Ovary (tissue), 7 donors: ENCODE measurements at regions not wholly inside any gene's neighbourhood (a gene's known extent, or its start where the extent isn't known, plus 50 kb on each side); places are given as distances from the start of the nearest gene placed in this dataset.

Experiments used
- DNase-seq, 5 donors: peaks; one replicate each; pipeline ENCODE4 v3.0.0-alpha.2; 2019 to 2020
- H3K27ac ChIP-seq, 2 donors: fragments of 200-600 bp; one replicate each; pipeline versions ENCODE4 v1.5.1 to v1.8.0; 2019 to 2022
- H3K27me3 ChIP-seq: fragments of 200-600 bp; one replicate; pipeline ENCODE4 v1.8.0; 2022
- H3K36me3 ChIP-seq: fragments of 200-600 bp; sonication (generic); one replicate; pipeline ENCODE4 v1.5.1; 2019
- H3K4me1 ChIP-seq: one replicate; pipeline ENCODE4 v1.8.1; 2013; ENCODE audit warnings: mild to moderate bottlenecking, moderate library complexity; ENCODE audit not compliant: insufficient read depth
- H3K4me3 ChIP-seq: fragments of 200-600 bp; sonication (generic); one replicate; pipeline ENCODE4 v1.5.1; 2017
- H3K9me3 ChIP-seq, 2 donors: fragments of 200-600 bp in 1 of 2; sonication (generic) in 1 of 2; one replicate each; pipeline versions ENCODE4 v1.5.1 to v1.8.1; 2013 to 2019; ENCODE audit warnings: mild to moderate bottlenecking in 1 of 2, moderate library complexity in 1 of 2
- EP300 ChIP-seq: sonication (generic); formaldehyde crosslinking; IDR thresholded peaks from one replicate; pipeline ENCODE4 v1.6.1; 2017; ENCODE audit warnings: antibody characterized with exemption
- POLR2A ChIP-seq: fragments of 450-650 bp; IDR thresholded peaks from one replicate; pipeline ENCODE4 v1.6.1; 2017; ENCODE audit warnings: antibody characterized with exemption, mild to moderate bottlenecking, moderate library complexity
- WGBS, 3 donors: extraction: QIAGEN DNeasy Blood & Tissue Kit in 1 of 3; methylation state at CpG; one replicate each; pipeline versions ENCODE4 v1.1.5 to v1.1.7; 2013 to 2017; 5-methylcytosine and 5-hydroxymethylcytosine counted together
- intact Hi-C, 4 donors: fragments of 100-400 bp; cut with DNase I; formaldehyde crosslinking; loops; one replicate each; pipeline versions ENCODE4 v1.11.0 to v1.15.1; 2022 to 2023
- TF ChIP-seq, protein P1 (sequence below), 3 donors: fragments of 450-650 bp in 2 of 3; fragments of 200-600 bp in 1 of 3; IDR thresholded peaks; one replicate each; pipeline versions ENCODE4 v1.5.1 to v1.8.0; 2016 to 2022; ENCODE audit warnings: antibody characterized with exemption in 3 of 3, mild to moderate bottlenecking in 1 of 3
- donor health status: DM: no; HTN: no; CAD: no; lungs with moderate emphysema.
- donor health status: DM: no; HTN: no; CAD: no.
- donor health status: Bipolar disorder and iron deficiency.
- donor health status: DM: no; HTN: no; CAD: no.
- donor health status: DM: yes; HTN: yes; CAD: no.

DNA sequence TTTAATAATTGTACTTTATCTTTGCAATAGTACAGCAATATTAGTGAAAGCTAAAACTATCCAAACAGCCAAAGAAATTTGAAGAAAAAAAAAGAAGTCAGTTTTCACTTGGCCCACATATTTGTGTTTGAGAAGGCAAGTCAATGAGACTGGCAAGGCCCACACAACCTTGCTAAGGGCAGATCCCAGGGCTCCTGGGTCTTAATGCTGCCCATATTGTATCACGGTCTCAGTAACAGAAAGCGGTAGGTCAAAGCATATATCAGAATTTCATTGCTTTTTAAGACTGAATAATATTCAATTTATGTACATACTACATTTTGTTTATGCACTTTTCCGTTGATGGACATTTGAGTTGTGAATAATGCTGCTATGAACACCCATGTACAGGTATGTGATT lies 262.0 kb upstream of the TOPAZ1 start:
- H3K36me3 ChIP-seq = no peaks in the 10 kb centered on the region
- TF ChIP-seq POLR2A = no peak
- TF ChIP-seq, protein P1, sequence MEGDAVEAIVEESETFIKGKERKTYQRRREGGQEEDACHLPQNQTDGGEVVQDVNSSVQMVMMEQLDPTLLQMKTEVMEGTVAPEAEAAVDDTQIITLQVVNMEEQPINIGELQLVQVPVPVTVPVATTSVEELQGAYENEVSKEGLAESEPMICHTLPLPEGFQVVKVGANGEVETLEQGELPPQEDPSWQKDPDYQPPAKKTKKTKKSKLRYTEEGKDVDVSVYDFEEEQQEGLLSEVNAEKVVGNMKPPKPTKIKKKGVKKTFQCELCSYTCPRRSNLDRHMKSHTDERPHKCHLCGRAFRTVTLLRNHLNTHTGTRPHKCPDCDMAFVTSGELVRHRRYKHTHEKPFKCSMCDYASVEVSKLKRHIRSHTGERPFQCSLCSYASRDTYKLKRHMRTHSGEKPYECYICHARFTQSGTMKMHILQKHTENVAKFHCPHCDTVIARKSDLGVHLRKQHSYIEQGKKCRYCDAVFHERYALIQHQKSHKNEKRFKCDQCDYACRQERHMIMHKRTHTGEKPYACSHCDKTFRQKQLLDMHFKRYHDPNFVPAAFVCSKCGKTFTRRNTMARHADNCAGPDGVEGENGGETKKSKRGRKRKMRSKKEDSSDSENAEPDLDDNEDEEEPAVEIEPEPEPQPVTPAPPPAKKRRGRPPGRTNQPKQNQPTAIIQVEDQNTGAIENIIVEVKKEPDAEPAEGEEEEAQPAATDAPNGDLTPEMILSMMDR (IDR thresholded peaks at IDR 0.05) = no peak
- intact Hi-C loops = no loop called here

DNA sequence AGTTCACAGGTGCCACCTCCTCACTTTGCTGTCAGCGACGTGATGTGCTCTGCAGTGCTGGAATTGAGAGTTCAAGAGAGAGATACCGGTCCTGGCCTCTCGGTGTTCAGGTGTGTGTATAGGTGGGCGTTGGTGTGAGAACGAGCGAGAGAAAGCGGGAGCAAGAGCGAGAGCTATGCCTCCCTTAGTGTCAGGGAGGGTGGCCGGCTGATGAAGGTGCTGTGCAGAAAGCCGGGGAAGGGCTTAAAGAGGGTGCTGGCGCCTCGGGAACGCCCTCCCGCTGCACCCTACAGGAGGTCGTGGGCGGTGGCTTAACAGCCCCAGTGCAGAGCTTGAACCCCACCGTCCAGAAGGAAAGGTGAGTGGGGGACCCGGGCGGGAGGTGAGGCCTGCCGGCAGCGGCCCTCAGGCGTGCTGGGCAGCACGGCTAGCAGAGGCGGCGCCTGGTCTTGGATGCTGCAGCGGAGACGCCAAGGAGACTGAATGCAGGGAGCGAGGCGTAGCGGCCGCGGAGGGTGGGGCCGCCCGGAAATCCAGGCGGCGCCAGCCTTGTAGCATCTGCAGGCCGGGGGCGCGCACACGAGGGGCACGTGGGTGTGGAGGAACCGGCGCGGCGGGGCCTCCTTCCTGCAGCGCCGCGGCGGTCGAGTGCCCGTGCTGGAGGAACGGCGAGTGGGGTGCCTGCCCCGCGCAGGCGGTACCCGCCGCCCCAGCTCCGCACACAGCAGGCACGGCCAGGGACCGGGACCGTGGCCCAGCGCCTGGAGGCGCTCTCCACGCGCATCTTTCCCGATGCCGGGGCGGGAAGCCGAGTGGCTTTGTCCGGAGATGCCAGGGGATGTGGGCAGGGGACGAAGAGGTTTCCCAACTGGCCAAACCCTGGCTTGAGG lies 246.8 kb upstream of the TOPAZ1 start:
- H3K27me3 ChIP-seq = no peaks in the 10 kb centered on the region
- H3K9me3 ChIP-seq = peaks cover 0 to 6% of the 10 kb centered on the region in 2 donors
- H3K27ac ChIP-seq = no peak overlapping the region
- no peak overlapping the region for H3K4me3 ChIP-seq
- no peaks in the 10 kb centered on the region for H3K36me3 ChIP-seq
- 2 to 4% (median 2%) methylated on average over 53 to 73 of the region's 73 CpGs for WGBS, 3 donors
- H3K4me1 ChIP-seq = peaks cover 19% of the 10 kb centered on the region
- TF ChIP-seq, protein P1 (IDR thresholded peaks at IDR 0.05) = no peak
- TF ChIP-seq EP300 = no peak
- TF ChIP-seq POLR2A = no peak
- intact Hi-C loops = no loop called here
- no peak for DNase-seq

More for the DNA sequence above, 262.0 kb upstream of the TOPAZ1 start:
- no peaks in the 10 kb centered on the region for H3K9me3 ChIP-seq
- H3K27ac ChIP-seq = no peak overlapping the region
- H3K27me3 ChIP-seq = no peaks in the 10 kb centered on the region
- 85 to 94% (median 92%) methylated on average over 3 of the region's 3 CpGs for WGBS, 3 donors
- no peak overlapping the region for H3K4me3 ChIP-seq
- no peaks in the 10 kb centered on the region for H3K4me1 ChIP-seq
- no peak for DNase-seq

DNA sequence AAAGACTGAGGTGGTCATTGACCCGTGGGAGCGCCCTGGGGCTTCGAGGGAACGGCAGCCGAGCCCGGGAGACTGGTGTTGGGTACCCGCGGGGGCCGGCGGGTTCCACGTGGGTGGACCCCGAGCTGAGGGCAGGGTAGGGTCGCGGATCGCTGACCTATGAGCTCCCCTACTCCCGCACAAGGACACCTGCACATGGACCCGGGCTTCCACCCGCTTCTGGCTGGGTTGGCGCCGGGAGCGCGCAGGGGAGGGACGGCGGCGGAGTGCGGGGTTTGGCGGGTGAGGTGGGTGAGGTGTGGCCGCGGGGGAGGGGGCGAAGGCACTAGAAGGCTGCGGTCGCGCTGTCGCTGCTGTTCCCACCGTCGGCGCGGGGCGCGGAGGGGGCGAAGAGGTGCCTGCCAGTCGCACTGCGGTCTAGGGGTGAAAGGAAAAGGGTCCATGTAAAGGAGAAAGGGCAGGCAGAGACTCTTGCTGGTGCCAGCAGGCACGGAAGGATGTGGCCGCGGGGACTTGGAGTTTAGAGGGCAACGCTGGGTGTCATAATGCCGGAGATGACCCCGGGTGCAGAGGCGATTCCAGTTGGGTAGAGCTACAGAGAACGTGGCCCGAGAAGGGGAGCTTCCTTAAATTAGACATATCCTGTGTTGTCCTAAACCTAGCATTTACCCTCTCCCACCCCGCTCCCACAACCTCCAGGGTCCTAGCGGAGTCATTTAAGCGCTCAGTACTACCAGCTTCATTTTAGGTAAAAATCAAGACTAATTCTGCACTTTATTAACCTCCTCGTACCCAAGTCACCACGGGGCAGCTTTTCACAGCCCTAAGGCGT lies 245.9 kb upstream of the TOPAZ1 start:
- no peaks in the 10 kb centered on the region for H3K27me3 ChIP-seq
- intact Hi-C loops = no loop called here
- DNase-seq = no peak
- H3K27ac ChIP-seq = no peak overlapping the region
- H3K4me3 ChIP-seq = no peak overlapping the region
- H3K4me1 ChIP-seq = peaks cover 19% of the 10 kb centered on the region
- H3K36me3 ChIP-seq = no peaks in the 10 kb centered on the region
- no peak for TF ChIP-seq POLR2A
- TF ChIP-seq, protein P1 (IDR thresholded peaks at IDR 0.05) = no peak
- no peak for TF ChIP-seq EP300
- WGBS, 3 donors = 1 to 2% (median 1%) methylated on average over 58 of the region's 58 CpGs
- peaks cover 0 to 6% of the 10 kb centered on the region in 2 donors for H3K9me3 ChIP-seq

DNA sequence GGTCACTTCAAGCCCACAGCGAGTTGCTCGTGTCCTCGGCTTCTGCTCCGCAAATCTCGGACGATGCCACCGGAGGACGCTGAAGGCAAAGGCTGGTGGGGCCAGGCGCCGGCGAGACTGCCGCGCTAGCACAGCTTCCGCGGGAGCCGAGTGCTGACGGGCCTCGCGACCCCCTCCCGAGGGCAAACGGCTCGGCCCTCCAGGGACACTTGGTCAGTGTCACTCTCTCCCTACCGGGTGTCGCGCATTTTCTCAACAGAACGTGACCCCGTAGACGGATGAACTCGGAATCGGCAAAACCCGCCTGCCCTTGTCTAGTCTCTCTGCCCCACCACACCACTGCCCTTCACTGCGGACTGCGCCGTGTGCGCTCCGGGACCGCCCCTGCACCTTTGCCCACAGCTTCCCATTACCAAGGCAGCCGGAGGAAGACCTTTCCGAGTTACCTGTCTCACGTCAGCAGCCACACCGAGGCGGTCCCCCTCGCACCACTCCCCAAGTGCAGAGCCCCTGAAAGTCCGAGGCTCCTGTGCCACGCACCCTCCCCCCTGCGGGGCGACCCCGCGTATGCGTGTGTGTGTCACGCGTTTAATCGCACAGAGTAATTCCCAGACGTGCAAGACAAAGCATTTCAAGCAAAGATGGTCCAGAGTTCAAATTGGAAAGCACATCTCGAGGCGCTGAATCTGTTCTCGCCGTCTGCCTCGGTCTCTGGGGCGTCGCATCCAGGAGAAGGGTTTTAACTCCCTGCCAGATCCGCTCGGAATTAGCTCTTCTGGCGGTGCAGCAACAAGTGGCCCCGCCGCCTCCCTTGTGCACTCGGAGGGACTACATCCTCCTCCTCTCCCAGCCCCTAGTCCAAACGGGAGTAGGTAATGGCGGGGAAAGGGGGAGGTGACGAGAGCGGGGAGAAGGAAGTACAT lies 245.0 kb upstream of the TOPAZ1 start:
- 1 to 2% (median 1%) methylated on average over 71 of the region's 71 CpGs for WGBS, 3 donors
- TF ChIP-seq EP300 (no peak), POLR2A (no peak)
- TF ChIP-seq, protein P1 (IDR thresholded peaks at IDR 0.05) = no peak
- Histone ChIP-seq H3K27ac (no peak overlapping the region), H3K36me3 (no peaks in the 10 kb centered on the region), H3K9me3 (peaks cover 0 to 3% of the 10 kb centered on the region in 2 donors), H3K4me1 (peaks cover 19% of the 10 kb centered on the region), H3K27me3 (no peaks in the 10 kb centered on the region), H3K4me3 (no peak overlapping the region)
- no peak for DNase-seq
- intact Hi-C loops = no loop called here
